MM.1S (cell line): ENCODE measurements at regions not wholly inside any gene's neighbourhood (a gene's known extent, or its start where the extent isn't known, plus 50 kb on each side); places are given as distances from the start of the nearest gene placed in this dataset.
"Not testable (repeated sequence)": the region's sequence is repeated elsewhere in the genome, so short reads cannot be mapped to it uniquely, and the experiment has no call there.

Experiments used
- DNase-seq: peaks from one replicate; pipeline ENCODE4 v3.0.0-alpha.2; 2015
- H2AFZ ChIP-seq: fragments of 300-600 bp; sonication (generic); 2 replicates; pipeline ENCODE4 v1.6.0; 2016; ENCODE audit warnings: antibody characterized with exemption, low read length
- H3F3A ChIP-seq: fragments of 300-600 bp; sonication (generic); 2 replicates; pipeline ENCODE4 v1.6.1; 2016; ENCODE audit warnings: mild to moderate bottlenecking, antibody characterized with exemption, low read length, moderate library complexity, mixed read lengths; ENCODE audit not compliant: insufficient read depth
- H3K27ac ChIP-seq: fragments of 300-600 bp; sonication (generic); 2 replicates; pipeline ENCODE4 v1.5.1; 2016; ENCODE audit warnings: mild to moderate bottlenecking, low read length
- H3K27me3 ChIP-seq: fragments of 300-600 bp; sonication (generic); replicated peaks from 2 replicates; pipeline ENCODE4 v1.6.0; 2016; ENCODE audit warnings: low read length; ENCODE audit not compliant: insufficient read depth
- H3K36me3 ChIP-seq: fragments of 300-600 bp; sonication (generic); replicated peaks from 2 replicates; pipeline ENCODE4 v1.6.1; 2016; ENCODE audit warnings: mild to moderate bottlenecking, low read length, mixed read lengths; ENCODE audit not compliant: insufficient read depth
- H3K4me1 ChIP-seq: fragments of 300-600 bp; sonication (generic); 2 replicates; pipeline ENCODE4 v1.6.1; 2016; ENCODE audit warnings: low read length, mixed read lengths
- H3K4me2 ChIP-seq: fragments of 300-600 bp; sonication (generic); 2 replicates; pipeline ENCODE4 v1.6.0; 2016; ENCODE audit warnings: low read depth, low read length
- H3K4me3 ChIP-seq: fragments of 300-600 bp; sonication (generic); 2 replicates; pipeline ENCODE4 v1.5.1; 2016; ENCODE audit warnings: low read length, mixed read lengths
- H3K79me2 ChIP-seq: fragments of 300-600 bp; sonication (generic); 2 replicates; pipeline ENCODE4 v1.6.1; 2016; ENCODE audit warnings: mixed run types, low read length, mixed read lengths
- H3K9ac ChIP-seq: fragments of 300-600 bp; sonication (generic); 2 replicates; pipeline ENCODE4 v1.6.1; 2016; ENCODE audit warnings: low read length, mixed read lengths
- H3K9me2 ChIP-seq: fragments of 300-600 bp; sonication (generic); replicated peaks from 2 replicates; pipeline ENCODE4 v1.6.1; 2016; ENCODE audit warnings: mild to moderate bottlenecking, low read length, mixed read lengths; ENCODE audit not compliant: insufficient read depth
- H3K9me3 ChIP-seq: fragments of 300-600 bp; sonication (generic); replicated peaks from 2 replicates; pipeline ENCODE4 v1.6.1; 2016; ENCODE audit warnings: mild to moderate bottlenecking, low read length, mixed read lengths; ENCODE audit not compliant: insufficient read depth
- H4K20me1 ChIP-seq: fragments of 300-600 bp; sonication (generic); 2 replicates; pipeline ENCODE4 v1.6.1; 2016; ENCODE audit warnings: mild to moderate bottlenecking, low read length, moderate library complexity, mixed read lengths; ENCODE audit not compliant: insufficient read depth
- CTCF ChIP-seq: fragments of 300-600 bp; sonication (generic); IDR thresholded peaks from 2 replicates; pipeline ENCODE4 v1.5.1; 2016; ENCODE audit warnings: antibody characterized with exemption, low read length, mixed read lengths
- EZH2 ChIP-seq: fragments of 300-600 bp; sonication (generic); optimal IDR thresholded peaks from 2 replicates; pipeline ENCODE3; 2017; ENCODE audit warnings: low read depth, mild to moderate bottlenecking, antibody characterized with exemption, low read length, mixed read lengths
- EZH2phosphoT487 ChIP-seq: fragments of 300-600 bp; sonication (generic); IDR thresholded peaks from 2 replicates; pipeline ENCODE4 v1.6.1; 2018; ENCODE audit warnings: antibody characterized with exemption, low read length

GRCh38 chr12:42023733-42024494 lies 120.8 kb downstream of the GXYLT1 start:
- Histone ChIP-seq H3K4me3 (peak overlapping the region; percentile 46), H3K36me3 (no peaks in the 10 kb centered on the region), H3K27me3 (no peaks in the 10 kb centered on the region), H3K4me2 (peak overlapping the region; percentile 78), H3F3A (no peaks in the 10 kb centered on the region), H3K9ac (peak overlapping the region; percentile 14; the same call in 1 of the 2 replicates), H3K4me1 (no peaks in the 10 kb centered on the region), H3K79me2 (no peaks in the 10 kb centered on the region), H4K20me1 (no peaks in the 10 kb centered on the region), H2AFZ (peak overlapping the region; percentile 74), H3K27ac (no peak overlapping the region), H3K9me2 (no peaks in the 10 kb centered on the region), H3K9me3 (no peaks in the 10 kb centered on the region)
- no peak for TF ChIP-seq EZH2phosphoT487
- peak; percentile 97 for TF ChIP-seq CTCF
- no peak for TF ChIP-seq EZH2
- peak; percentile 68 for DNase-seq

GRCh38 chr12:42021937-42022336 lies 122.7 kb downstream of the GXYLT1 start:
- not testable (repeated sequence) for DNase-seq, H3K27ac ChIP-seq, H3K4me1 ChIP-seq, H3K4me2 ChIP-seq, H3K36me3 ChIP-seq, H3K27me3 ChIP-seq, H3K9me2 ChIP-seq, H3F3A ChIP-seq, H3K9ac ChIP-seq, H3K4me3 ChIP-seq, H2AFZ ChIP-seq, H3K79me2 ChIP-seq, H3K9me3 ChIP-seq, H4K20me1 ChIP-seq

- Histone ChIP-seq H3K36me3 (no peaks in the 10 kb centered on the region), H3F3A (no peaks in the 10 kb centered on the region), H4K20me1 (no peaks in the 10 kb centered on the region), H3K4me1 (no peaks in the 10 kb centered on the region), H3K9me2 (no peaks in the 10 kb centered on the region), H3K27me3 (no peaks in the 10 kb centered on the region), H3K79me2 (no peaks in the 10 kb centered on the region), H3K4me2 (no peak overlapping the region), H3K9ac (no peak overlapping the region), H3K9me3 (no peaks in the 10 kb centered on the region), H3K27ac (no peak overlapping the region), H2AFZ (no peak overlapping the region), H3K4me3 (no peak overlapping the region)
- no peak for DNase-seq
- TF ChIP-seq EZH2 (no peak), CTCF (no peak), EZH2phosphoT487 (no peak)
Measured at GRCh38 chr12:42021469-42021868, 123.2 kb downstream of the GXYLT1 start.

GRCh38 chr12:42020226-42020625 lies 124.4 kb downstream of the GXYLT1 start:
- TF ChIP-seq EZH2, result no peak
- TF ChIP-seq CTCF, result no peak
- no peak for TF ChIP-seq EZH2phosphoT487
- Histone ChIP-seq H3K9me2 (no peaks in the 10 kb centered on the region), H3K27ac (no peak overlapping the region), H2AFZ (no peak overlapping the region), H3F3A (no peaks in the 10 kb centered on the region), H3K4me3 (no peak overlapping the region), H3K9me3 (no peaks in the 10 kb centered on the region), H3K9ac (no peak overlapping the region), H3K4me1 (no peaks in the 10 kb centered on the region), H3K4me2 (no peak overlapping the region), H3K27me3 (no peaks in the 10 kb centered on the region), H4K20me1 (no peaks in the 10 kb centered on the region), H3K79me2 (no peaks in the 10 kb centered on the region), H3K36me3 (no peaks in the 10 kb centered on the region)
- no peak for DNase-seq
